Ishikawa (cell line): ENCODE measurements at regions not wholly inside any gene's neighbourhood (a gene's known extent, or its start where the extent isn't known, plus 50 kb on each side); places are given as distances from the start of the nearest gene placed in this dataset.

ENCODE experiments used
- CEBPB ChIP-seq: IDR thresholded peaks from 2 replicates; pipeline ENCODE4 v1.6.1; 2012
- CREB1 ChIP-seq: IDR thresholded peaks from 2 replicates; pipeline ENCODE4 v1.6.1; 2012; ENCODE audit warnings: low read depth
- EP300 ChIP-seq: IDR thresholded peaks from 2 replicates; pipeline ENCODE4 v1.6.1; 2012; ENCODE audit warnings: borderline replicate concordance
- FOXM1 ChIP-seq: IDR thresholded peaks from 2 replicates; pipeline ENCODE4 v1.6.1; 2012; ENCODE audit warnings: low read depth, borderline replicate concordance
- NFIC ChIP-seq: IDR thresholded peaks from 2 replicates; pipeline ENCODE4 v1.6.1; 2012
- RAD21 ChIP-seq: IDR thresholded peaks from 2 replicates; pipeline ENCODE4 v1.6.1; 2012; ENCODE audit warnings: low read depth
- TAF1 ChIP-seq: IDR thresholded peaks from 2 replicates; pipeline ENCODE4 v1.6.1; 2012; ENCODE audit warnings: low read depth, mild to moderate bottlenecking
- TCF12 ChIP-seq: IDR thresholded peaks from 2 replicates; pipeline ENCODE4 v1.6.1; 2012; ENCODE audit warnings: low read depth
- TEAD4 ChIP-seq: IDR thresholded peaks from 2 replicates; pipeline ENCODE4 v1.6.1; 2012
- YY1 ChIP-seq: IDR thresholded peaks from 2 replicates; pipeline ENCODE4 v1.6.1; 2012; ENCODE audit warnings: low read depth
- TF ChIP-seq, protein P1 (sequence below): IDR thresholded peaks from 2 replicates; pipeline ENCODE4 v1.6.1; 2012; ENCODE audit warnings: low read depth, mild to moderate bottlenecking
- TF ChIP-seq, protein P2 (sequence below): IDR thresholded peaks from 2 replicates; pipeline ENCODE4 v1.6.1; 2012
- TF ChIP-seq, protein P3 (sequence below): IDR thresholded peaks from 2 replicates; pipeline ENCODE4 v1.6.1; 2012

DNA sequence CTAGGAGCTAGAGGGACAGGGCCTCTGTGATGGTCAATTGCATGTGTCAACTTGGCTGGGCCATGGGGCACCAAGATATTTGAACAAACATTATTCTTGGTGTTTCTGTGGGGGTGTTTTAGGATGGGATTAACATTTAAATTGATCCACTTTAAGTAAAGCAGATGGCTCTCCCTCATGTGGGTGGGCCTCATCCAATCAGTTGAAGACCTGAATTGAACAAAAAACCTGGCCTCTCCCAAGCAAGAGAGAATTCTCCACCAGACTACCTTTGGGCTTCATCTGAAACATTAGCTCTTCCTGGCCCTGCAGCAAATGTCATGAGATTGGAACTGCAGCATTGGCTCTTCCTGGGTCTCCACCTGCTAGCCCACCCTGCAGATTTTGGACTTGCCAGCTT is 207.1 kb upstream of the ATP6AP2 start:
- TF ChIP-seq, protein P1, sequence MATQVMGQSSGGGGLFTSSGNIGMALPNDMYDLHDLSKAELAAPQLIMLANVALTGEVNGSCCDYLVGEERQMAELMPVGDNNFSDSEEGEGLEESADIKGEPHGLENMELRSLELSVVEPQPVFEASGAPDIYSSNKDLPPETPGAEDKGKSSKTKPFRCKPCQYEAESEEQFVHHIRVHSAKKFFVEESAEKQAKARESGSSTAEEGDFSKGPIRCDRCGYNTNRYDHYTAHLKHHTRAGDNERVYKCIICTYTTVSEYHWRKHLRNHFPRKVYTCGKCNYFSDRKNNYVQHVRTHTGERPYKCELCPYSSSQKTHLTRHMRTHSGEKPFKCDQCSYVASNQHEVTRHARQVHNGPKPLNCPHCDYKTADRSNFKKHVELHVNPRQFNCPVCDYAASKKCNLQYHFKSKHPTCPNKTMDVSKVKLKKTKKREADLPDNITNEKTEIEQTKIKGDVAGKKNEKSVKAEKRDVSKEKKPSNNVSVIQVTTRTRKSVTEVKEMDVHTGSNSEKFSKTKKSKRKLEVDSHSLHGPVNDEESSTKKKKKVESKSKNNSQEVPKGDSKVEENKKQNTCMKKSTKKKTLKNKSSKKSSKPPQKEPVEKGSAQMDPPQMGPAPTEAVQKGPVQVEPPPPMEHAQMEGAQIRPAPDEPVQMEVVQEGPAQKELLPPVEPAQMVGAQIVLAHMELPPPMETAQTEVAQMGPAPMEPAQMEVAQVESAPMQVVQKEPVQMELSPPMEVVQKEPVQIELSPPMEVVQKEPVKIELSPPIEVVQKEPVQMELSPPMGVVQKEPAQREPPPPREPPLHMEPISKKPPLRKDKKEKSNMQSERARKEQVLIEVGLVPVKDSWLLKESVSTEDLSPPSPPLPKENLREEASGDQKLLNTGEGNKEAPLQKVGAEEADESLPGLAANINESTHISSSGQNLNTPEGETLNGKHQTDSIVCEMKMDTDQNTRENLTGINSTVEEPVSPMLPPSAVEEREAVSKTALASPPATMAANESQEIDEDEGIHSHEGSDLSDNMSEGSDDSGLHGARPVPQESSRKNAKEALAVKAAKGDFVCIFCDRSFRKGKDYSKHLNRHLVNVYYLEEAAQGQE: no peak
- TF ChIP-seq YY1 (no peak), RAD21 (no peak), CEBPB (no peak), TEAD4 (no peak), EP300 (no peak), CREB1 (no peak), FOXM1 (no peak), TAF1 (no peak), NFIC (no peak), TCF12 (no peak)
- TF ChIP-seq, protein P2, sequence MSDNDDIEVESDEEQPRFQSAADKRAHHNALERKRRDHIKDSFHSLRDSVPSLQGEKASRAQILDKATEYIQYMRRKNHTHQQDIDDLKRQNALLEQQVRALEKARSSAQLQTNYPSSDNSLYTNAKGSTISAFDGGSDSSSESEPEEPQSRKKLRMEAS: no peak
- TF ChIP-seq, protein P3, sequence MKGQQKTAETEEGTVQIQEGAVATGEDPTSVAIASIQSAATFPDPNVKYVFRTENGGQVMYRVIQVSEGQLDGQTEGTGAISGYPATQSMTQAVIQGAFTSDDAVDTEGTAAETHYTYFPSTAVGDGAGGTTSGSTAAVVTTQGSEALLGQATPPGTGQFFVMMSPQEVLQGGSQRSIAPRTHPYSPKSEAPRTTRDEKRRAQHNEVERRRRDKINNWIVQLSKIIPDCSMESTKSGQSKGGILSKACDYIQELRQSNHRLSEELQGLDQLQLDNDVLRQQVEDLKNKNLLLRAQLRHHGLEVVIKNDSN: no peak
